ENCODE measurements at regions not wholly inside any gene's neighbourhood (a gene's known extent, or its start where the extent isn't known, plus 50 kb on each side); places are given as distances from the start of the nearest gene placed in this dataset.

GRCh38 chr15:94535298-94536048 lies 304.1 kb downstream of the MCTP2 start:
- no peak for DNase-seq (ENCODE audit: low read depth in 2 of 2)

- DNase-seq (ENCODE audit: low read depth in 2 of 2) = no peak
Measured at GRCh38 chr15:94536549-94536948, 305.2 kb downstream of the MCTP2 start.

GRCh38 chr15:94538280-94538679 lies 306.9 kb downstream of the MCTP2 start:
- DNase-seq (ENCODE audit: low read depth in 2 of 2) = no peak

- DNase-seq (ENCODE audit: low read depth in 2 of 2) = no peak
Measured at GRCh38 chr15:94542391-94542790, 311.0 kb downstream of the MCTP2 start.

GRCh38 chr15:94546808-94547207 lies 315.4 kb downstream of the MCTP2 start:
- DNase-seq (ENCODE audit: low read depth in 2 of 2) = no peak

GRCh38 chr15:94547711-94548110 lies 316.4 kb downstream of the MCTP2 start:
- DNase-seq (ENCODE audit: low read depth in 2 of 2) = no peak

- DNase-seq (ENCODE audit: low read depth in 2 of 2) = no peak
Measured at GRCh38 chr15:94555841-94556519, 324.6 kb downstream of the MCTP2 start.

- DNase-seq (ENCODE audit: low read depth in 2 of 2) = no peak
Measured at GRCh38 chr15:94561036-94561689, 329.8 kb downstream of the MCTP2 start.

- no peak for DNase-seq (ENCODE audit: low read depth in 2 of 2)
Measured at GRCh38 chr15:94563456-94563855, 332.1 kb downstream of the MCTP2 start.

GRCh38 chr15:94576889-94577533 lies 345.6 kb downstream of the MCTP2 start:
- no peak for DNase-seq (ENCODE audit: low read depth in 2 of 2)

- no peak for DNase-seq (ENCODE audit: low read depth in 2 of 2)
Measured at GRCh38 chr15:94579286-94579685, 347.9 kb downstream of the MCTP2 start.

GRCh38 chr15:94580211-94580885 lies 349.0 kb downstream of the MCTP2 start:
- DNase-seq (ENCODE audit: low read depth in 2 of 2) = no peak

GRCh38 chr15:94582368-94582767 lies 351.0 kb downstream of the MCTP2 start:
- no peak for DNase-seq (ENCODE audit: low read depth in 2 of 2)

- peak; percentile 26 to 34 for DNase-seq (ENCODE audit: low read depth in 2 of 2)
Measured at GRCh38 chr15:94584833-94585244, 353.5 kb downstream of the MCTP2 start.

- DNase-seq (ENCODE audit: low read depth in 2 of 2) = no peak
Measured at GRCh38 chr15:94586099-94586498, 354.7 kb downstream of the MCTP2 start.

- DNase-seq (ENCODE audit: low read depth in 2 of 2) = no peak
Measured at GRCh38 chr15:94587113-94587512, 355.8 kb downstream of the MCTP2 start.

GRCh38 chr15:94588993-94589392 lies 357.6 kb downstream of the MCTP2 start:
- DNase-seq (ENCODE audit: low read depth in 2 of 2) = no peak

- no peak for DNase-seq (ENCODE audit: low read depth in 2 of 2)
Measured at GRCh38 chr15:94592495-94592894, 361.1 kb downstream of the MCTP2 start.

- no peak for DNase-seq (ENCODE audit: low read depth in 2 of 2)
Measured at GRCh38 chr15:94596707-94597106, 365.3 kb downstream of the MCTP2 start.

GRCh38 chr15:94600505-94600904 lies 369.1 kb downstream of the MCTP2 start:
- no peak for DNase-seq (ENCODE audit: low read depth in 2 of 2)

- no peak for DNase-seq (ENCODE audit: low read depth in 2 of 2)
Measured at GRCh38 chr15:94602754-94603470, 371.6 kb downstream of the MCTP2 start.
